ENCODE measurements at regions not wholly inside any gene's neighbourhood (a gene's known extent, or its start where the extent isn't known, plus 50 kb on each side); places are given as distances from the start of the nearest gene placed in this dataset.

DNA sequence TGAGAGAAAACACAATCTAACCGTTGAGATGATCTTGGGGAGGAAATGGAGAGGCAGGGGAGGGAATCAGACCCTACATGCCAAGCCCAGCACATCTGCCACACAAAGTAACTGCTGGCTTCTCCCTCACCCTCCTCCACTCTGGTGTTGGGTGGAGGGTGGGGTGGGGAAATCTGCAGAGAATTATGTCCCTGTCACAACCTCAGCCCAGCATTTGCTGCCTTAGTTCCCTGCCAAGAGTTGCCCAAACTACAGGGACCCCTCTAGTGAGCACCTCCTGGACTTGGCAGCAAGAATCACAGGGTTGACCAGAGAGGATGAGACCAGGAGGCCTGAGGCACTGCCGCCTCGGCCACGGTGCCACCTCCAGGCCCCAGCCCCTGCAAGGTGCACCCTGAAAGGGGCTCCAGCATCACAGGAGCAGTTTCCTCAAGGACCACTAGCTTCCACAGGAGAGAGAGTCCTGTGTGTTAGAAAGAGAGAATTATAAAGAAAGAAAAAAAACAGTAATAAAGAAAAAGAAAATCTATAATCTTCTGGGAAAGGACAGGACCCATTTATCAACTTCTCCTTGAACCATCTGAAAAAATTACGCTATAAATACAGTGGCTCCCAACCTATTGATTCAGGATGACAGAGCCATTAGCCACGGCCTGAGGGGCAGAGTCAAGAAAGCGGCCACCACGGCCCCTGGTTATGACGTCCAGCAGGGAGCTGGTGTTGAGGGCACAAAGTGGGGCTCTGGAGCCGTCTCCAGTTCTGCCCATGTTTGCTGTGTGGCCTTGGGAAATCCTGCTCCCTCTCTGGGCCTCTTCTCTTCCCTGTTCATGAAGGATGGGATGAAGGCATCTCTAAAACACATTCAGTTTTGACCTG lies 451.7 kb downstream of the MATN1 start:
- TF ChIP-seq, protein P1, sequence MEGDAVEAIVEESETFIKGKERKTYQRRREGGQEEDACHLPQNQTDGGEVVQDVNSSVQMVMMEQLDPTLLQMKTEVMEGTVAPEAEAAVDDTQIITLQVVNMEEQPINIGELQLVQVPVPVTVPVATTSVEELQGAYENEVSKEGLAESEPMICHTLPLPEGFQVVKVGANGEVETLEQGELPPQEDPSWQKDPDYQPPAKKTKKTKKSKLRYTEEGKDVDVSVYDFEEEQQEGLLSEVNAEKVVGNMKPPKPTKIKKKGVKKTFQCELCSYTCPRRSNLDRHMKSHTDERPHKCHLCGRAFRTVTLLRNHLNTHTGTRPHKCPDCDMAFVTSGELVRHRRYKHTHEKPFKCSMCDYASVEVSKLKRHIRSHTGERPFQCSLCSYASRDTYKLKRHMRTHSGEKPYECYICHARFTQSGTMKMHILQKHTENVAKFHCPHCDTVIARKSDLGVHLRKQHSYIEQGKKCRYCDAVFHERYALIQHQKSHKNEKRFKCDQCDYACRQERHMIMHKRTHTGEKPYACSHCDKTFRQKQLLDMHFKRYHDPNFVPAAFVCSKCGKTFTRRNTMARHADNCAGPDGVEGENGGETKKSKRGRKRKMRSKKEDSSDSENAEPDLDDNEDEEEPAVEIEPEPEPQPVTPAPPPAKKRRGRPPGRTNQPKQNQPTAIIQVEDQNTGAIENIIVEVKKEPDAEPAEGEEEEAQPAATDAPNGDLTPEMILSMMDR (IDR thresholded peaks at IDR 0.05): no peak
- TF ChIP-seq POLR2A (IDR thresholded peaks at IDR 0.05; ENCODE audit: low read depth): no peak
- no peak for TF ChIP-seq EP300 (IDR thresholded peaks at IDR 0.05)

Measured in esophagus muscularis mucosa (tissue), 4 donors.